Uterus (tissue), 3 donors: ENCODE measurements at regions not wholly inside any gene's neighbourhood (a gene's known extent, or its start where the extent isn't known, plus 50 kb on each side); places are given as distances from the start of the nearest gene placed in this dataset.
"Not testable (repeated sequence)": the region's sequence is repeated elsewhere in the genome, so short reads cannot be mapped to it uniquely, and the experiment has no call there.

Experiments
- DNase-seq, 2 donors: peaks; one replicate each; pipeline ENCODE4 v3.0.0-alpha.2; 2019 to 2020
- H3K27ac ChIP-seq, 2 donors: fragments of 200-600 bp; sonication (generic); 1 replicate in 1 of 2; 2 replicates in 1 of 2; pipeline ENCODE4 v1.5.1; 2016 to 2018
- H3K27me3 ChIP-seq, 2 donors: fragments of 200-600 bp; sonication (generic); one replicate each; pipeline ENCODE4 v1.5.1; 2018 to 2019; ENCODE audit warnings: control low read depth in 1 of 2
- H3K36me3 ChIP-seq, 2 donors: fragments of 200-600 bp; sonication (generic); one replicate each; pipeline ENCODE4 v1.5.1; 2019; ENCODE audit warnings: control low read depth in 1 of 2
- H3K4me1 ChIP-seq, 2 donors: fragments of 200-600 bp; sonication (generic); one replicate each; pipeline ENCODE4 v1.5.1; 2018 to 2019; ENCODE audit warnings: control low read depth in 1 of 2
- H3K4me3 ChIP-seq, 2 donors: fragments of 200-600 bp; sonication (generic); 1 replicate in 1 of 2; 2 replicates in 1 of 2; pipeline ENCODE4 v1.5.1; 2018 to 2019; ENCODE audit warnings: mild to moderate bottlenecking in 1 of 2
- H3K9me3 ChIP-seq, 2 donors: fragments of 200-600 bp; sonication (generic); one replicate each; pipeline ENCODE4 v1.5.1; 2019; ENCODE audit warnings: control low read depth in 1 of 2
- POLR2A ChIP-seq, 2 donors: fragments of 450-650 bp; IDR thresholded peaks; one replicate each; pipeline ENCODE4 v1.6.1; 2016; ENCODE audit warnings: antibody characterized with exemption in 2 of 2, mild to moderate bottlenecking in 1 of 2, moderate library complexity in 1 of 2
- intact Hi-C: fragments of 100-400 bp; cut with DNase I; formaldehyde crosslinking; loops from one replicate; pipeline ENCODE4 v1.15.1; 2023; ENCODE audit warnings: low total_unique reads
- TF ChIP-seq, protein P1 (sequence below), 4 experiments: fragments of 200-600 bp in 2 of 4; fragments of 450-650 bp in 2 of 4; sonication (generic) in 2 of 4; IDR thresholded peaks; one replicate each; pipeline ENCODE4 v1.5.1; 2016 to 2019; ENCODE audit warnings: antibody characterized with exemption in 4 of 4, mild to moderate bottlenecking in 2 of 4, moderate library complexity in 1 of 4
- donor health status: DM: yes; HTN: yes; CAD: no.

DNA sequence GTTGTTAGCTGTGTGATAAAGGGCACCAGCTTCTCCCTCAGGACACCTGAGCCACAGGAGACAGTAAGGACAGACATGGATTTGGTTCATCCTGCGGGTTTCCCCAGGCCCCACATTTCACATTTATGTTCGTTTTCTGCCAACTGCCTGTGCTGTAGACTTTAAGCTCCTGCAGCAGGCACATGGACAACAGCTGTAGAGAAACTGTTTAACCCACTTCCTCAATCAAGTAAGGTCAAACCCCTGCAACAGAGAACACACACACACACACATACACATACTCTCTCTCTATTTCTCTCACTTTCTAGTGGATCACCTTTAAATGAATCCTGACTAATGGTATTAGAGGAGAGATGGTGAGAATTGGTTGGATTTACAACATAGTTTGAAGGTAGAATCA, 90.7 kb downstream of the C11orf87 start:
- Histone ChIP-seq H3K4me1 (no peaks in the 10 kb centered on the region), H3K36me3 (no peaks in the 10 kb centered on the region), H3K27me3 (no peaks in the 10 kb centered on the region), H3K27ac (no peak overlapping the region), H3K9me3 (no peaks in the 10 kb centered on the region), H3K4me3 (no peak overlapping the region)
- intact Hi-C loops = no loop called here
- DNase-seq = no peak
- TF ChIP-seq, protein P1, sequence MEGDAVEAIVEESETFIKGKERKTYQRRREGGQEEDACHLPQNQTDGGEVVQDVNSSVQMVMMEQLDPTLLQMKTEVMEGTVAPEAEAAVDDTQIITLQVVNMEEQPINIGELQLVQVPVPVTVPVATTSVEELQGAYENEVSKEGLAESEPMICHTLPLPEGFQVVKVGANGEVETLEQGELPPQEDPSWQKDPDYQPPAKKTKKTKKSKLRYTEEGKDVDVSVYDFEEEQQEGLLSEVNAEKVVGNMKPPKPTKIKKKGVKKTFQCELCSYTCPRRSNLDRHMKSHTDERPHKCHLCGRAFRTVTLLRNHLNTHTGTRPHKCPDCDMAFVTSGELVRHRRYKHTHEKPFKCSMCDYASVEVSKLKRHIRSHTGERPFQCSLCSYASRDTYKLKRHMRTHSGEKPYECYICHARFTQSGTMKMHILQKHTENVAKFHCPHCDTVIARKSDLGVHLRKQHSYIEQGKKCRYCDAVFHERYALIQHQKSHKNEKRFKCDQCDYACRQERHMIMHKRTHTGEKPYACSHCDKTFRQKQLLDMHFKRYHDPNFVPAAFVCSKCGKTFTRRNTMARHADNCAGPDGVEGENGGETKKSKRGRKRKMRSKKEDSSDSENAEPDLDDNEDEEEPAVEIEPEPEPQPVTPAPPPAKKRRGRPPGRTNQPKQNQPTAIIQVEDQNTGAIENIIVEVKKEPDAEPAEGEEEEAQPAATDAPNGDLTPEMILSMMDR (IDR thresholded peaks at IDR 0.05) = no peak
- no peak for TF ChIP-seq POLR2A (IDR thresholded peaks at IDR 0.05)

DNA sequence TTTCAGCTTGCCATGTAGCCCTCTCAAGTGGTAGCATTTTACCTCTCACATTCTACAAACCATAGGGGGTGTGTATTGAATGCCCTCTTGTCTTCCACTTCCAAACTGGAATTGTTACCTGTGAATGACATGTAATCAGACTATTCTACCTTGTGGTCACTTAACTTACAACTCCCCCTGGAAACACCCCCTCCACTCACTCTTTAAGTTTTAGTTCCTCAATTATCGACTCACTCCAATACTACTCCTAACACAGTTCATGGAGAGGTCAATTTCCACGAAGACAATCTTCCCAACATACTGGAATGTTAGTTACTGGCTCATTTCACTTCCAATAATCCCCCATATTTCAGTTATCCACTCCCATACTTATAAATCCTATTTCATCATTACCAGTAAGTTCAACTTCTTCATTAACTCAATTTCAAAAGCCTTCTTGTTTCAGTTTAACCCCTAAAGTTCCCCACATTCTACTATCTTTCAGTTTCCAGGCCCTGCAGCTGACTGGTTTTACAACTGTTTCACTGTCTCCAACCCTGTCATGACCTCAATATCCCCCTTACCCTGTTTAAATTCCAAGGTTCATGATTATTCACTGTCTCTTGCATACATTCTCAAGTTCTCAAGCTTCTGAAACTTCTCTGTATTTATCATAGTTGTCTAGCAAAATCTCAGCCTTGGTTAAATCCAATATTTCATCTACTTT, 92.5 kb downstream of the C11orf87 start:
- DNase-seq = no peak
- TF ChIP-seq, protein P1 (IDR thresholded peaks at IDR 0.05) = no peak
- no peak for TF ChIP-seq POLR2A (IDR thresholded peaks at IDR 0.05)
- intact Hi-C loops = no loop called here
- Histone ChIP-seq H3K27ac (no peak overlapping the region), H3K4me1 (no peaks in the 10 kb centered on the region), H3K36me3 (no peaks in the 10 kb centered on the region), H3K27me3 (no peaks in the 10 kb centered on the region), H3K4me3 (no peak overlapping the region), H3K9me3 (no peaks in the 10 kb centered on the region)

DNA sequence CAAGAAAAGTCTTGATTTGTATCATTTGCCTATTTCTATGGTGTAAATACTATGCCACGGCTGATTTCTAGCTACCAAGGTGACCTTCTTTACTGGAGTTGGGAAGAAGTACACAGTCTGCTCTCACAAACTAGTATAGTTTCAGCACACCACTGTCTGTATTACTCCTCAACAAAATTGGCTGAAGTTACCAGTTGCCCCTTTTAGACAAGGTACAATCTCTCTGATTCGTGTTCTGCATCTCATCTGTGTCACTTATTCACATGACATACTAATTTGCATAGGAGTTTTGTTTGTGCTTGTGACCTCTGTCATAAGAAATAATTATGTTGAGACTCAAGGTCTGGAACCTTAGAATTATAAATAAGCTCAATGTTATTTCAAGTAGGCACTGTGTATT, 97.3 kb downstream of the C11orf87 start:
- no peak for TF ChIP-seq POLR2A (IDR thresholded peaks at IDR 0.05)
- TF ChIP-seq, protein P1 (IDR thresholded peaks at IDR 0.05) = no peak

DNA sequence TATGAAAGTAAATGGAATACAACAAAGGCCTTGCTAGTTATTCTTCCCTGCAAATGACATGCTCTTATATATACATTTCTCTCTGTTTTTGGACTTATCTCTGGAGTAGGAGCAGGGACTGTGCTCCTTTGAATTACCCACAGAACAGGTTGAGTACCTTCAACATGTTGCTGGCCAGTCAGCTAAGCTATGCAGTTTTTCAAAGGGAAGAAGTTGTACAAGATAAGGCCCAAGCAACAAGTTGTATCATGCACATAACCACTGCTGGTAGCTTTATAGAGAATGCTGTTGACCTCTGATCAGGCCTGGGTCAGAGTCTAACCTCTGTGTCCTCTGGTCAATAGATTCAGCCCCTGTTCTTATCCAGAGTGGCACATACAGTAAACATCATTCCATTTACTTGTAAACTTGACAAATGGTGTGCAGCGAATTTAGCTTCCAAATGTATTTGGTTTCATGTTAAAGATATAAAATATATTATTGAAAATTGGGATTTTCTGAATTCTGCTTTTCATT, 99.6 kb downstream of the C11orf87 start:
- DNase-seq = no peak
- no peaks in the 10 kb centered on the region for H3K36me3 ChIP-seq
- no peaks in the 10 kb centered on the region for H3K27me3 ChIP-seq
- TF ChIP-seq, protein P1 (IDR thresholded peaks at IDR 0.05) = no peak
- TF ChIP-seq POLR2A (IDR thresholded peaks at IDR 0.05) = no peak
- H3K9me3 ChIP-seq = no peaks in the 10 kb centered on the region
- no peaks in the 10 kb centered on the region for H3K4me1 ChIP-seq
- no peak overlapping the region for H3K27ac ChIP-seq
- intact Hi-C loops = no loop called here
- no peak overlapping the region for H3K4me3 ChIP-seq

More for the DNA sequence above, 97.3 kb downstream of the C11orf87 start:
- Histone ChIP-seq H3K36me3 (no peaks in the 10 kb centered on the region), H3K9me3 (no peaks in the 10 kb centered on the region), H3K27me3 (no peaks in the 10 kb centered on the region), H3K4me3 (no peak overlapping the region), H3K4me1 (no peaks in the 10 kb centered on the region), H3K27ac (no peak overlapping the region)
- intact Hi-C loops = no loop called here
- no peak for DNase-seq

DNA sequence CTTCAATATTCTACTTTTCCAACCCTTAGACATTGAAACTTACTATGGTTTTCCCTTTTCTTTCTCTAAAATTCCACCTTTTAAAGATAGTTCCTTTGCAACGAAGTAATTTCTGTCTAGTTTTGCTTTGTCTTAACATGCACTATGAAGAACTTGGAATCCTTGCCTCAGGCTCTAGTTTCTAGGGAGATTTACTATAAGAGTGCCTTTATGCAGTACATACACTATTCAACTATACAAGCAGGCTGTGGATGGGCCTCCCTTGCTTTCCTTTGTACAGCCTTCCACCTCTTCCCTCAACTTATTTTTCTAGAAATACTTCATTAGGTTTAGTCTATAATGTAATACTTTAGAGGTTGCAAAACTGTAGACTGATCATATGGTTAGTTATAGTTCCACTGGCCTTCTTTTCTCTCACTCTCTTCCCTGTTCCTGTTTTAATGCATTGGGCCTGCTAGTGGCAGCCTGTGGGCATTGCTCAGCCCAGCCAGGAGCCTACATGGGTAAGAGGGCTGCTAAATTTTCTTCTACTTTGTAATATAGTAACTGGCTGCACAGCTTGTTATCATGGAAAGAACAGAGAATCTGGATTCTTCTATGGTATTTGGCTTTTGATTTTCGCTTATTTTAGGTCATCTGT, 100.2 kb downstream of the C11orf87 start:
- Histone ChIP-seq H3K27me3 (no peaks in the 10 kb centered on the region), H3K4me1 (no peaks in the 10 kb centered on the region), H3K36me3 (no peaks in the 10 kb centered on the region), H3K9me3 (no peaks in the 10 kb centered on the region), H3K27ac (no peak overlapping the region), H3K4me3 (no peak overlapping the region)
- intact Hi-C loops = no loop called here
- DNase-seq = no peak
- TF ChIP-seq POLR2A (IDR thresholded peaks at IDR 0.05) = no peak
- TF ChIP-seq, protein P1 (IDR thresholded peaks at IDR 0.05) = no peak

DNA sequence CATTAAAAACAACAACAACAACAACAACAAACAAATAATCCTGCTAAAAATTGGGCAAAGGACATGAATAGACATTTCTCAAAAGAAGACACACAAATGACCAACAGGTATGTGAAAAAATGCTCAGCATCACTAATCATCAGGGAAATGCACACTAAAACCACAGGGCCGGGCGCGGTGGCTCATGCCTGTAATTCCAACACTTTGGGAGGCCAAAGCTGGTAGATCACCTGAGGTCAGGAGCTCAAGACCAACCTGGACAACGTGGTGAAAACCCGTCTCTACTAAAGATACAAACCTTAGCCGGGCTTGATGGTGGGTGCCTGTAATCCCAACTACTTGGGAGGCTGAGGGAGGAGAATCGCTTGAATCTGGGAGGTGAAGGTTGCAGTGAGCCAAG, 103.6 kb downstream of the C11orf87 start:
- H3K4me3 ChIP-seq, DNase-seq, H3K36me3 ChIP-seq, intact Hi-C loops, H3K27ac ChIP-seq, H3K9me3 ChIP-seq, H3K27me3 ChIP-seq, H3K4me1 ChIP-seq: not testable (repeated sequence)
